OCI-LY3 (cell line): ENCODE measurements at regions not wholly inside any gene's neighbourhood (a gene's known extent, or its start where the extent isn't known, plus 50 kb on each side); places are given as distances from the start of the nearest gene placed in this dataset.

Experiments used
- H2AFZ ChIP-seq: fragments of 200-600, 300-600 bp; shearing (Covaris generic); 2 replicates; pipeline ENCODE4 v1.6.0; 2014; ENCODE audit warnings: antibody characterized with exemption, low read depth, low read length
- H3K27ac ChIP-seq: fragments of 200-600, 300-600 bp; sonication (generic); 2 replicates; pipeline ENCODE4 v1.5.1; 2014; ENCODE audit warnings: mild to moderate bottlenecking, low read length, moderate library complexity, mixed read lengths
- H3K27me3 ChIP-seq: fragments of 200-600, 300-600 bp; sonication (generic); 2 replicates; pipeline ENCODE4 v1.6.1; 2014; ENCODE audit warnings: low read depth, low read length, mixed read lengths
- H3K36me3 ChIP-seq: fragments of 200-600, 300-600 bp; sonication (generic); replicated peaks from 2 replicates; pipeline ENCODE3; 2014; ENCODE audit warnings: low read depth, low read length, mixed read lengths
- H3K4me1 ChIP-seq: fragments of 300-600, 200-600 bp; sonication (generic); 2 replicates; pipeline ENCODE4 v1.6.1; 2014; ENCODE audit warnings: low read length, mixed read lengths
- H3K4me2 ChIP-seq: fragments of 200-600, 300-600 bp; sonication (generic); 2 replicates; pipeline ENCODE4 v1.6.1; 2014; ENCODE audit warnings: low read length, mixed read lengths
- H3K4me3 ChIP-seq: fragments of 300-600, 200-600 bp; sonication (generic); 2 replicates; pipeline ENCODE4 v1.5.1; 2014; ENCODE audit warnings: antibody characterized with exemption, mild to moderate bottlenecking, low read length, moderate library complexity
- H3K79me2 ChIP-seq: fragments of 300-600, 200-600 bp; shearing (Covaris generic); 2 replicates; pipeline ENCODE4 v1.6.1; 2014; ENCODE audit warnings: mild to moderate bottlenecking, low read length, mixed read lengths
- H3K9ac ChIP-seq: fragments of 300-600, 200-600 bp; shearing (Covaris generic); 2 replicates; pipeline ENCODE4 v1.6.0; 2014; ENCODE audit warnings: mild to moderate bottlenecking, low read length, moderate library complexity
- H3K9me3 ChIP-seq: fragments of 200-600, 300-600 bp; shearing (Covaris generic); 2 replicates; pipeline ENCODE4 v1.6.1; 2014; ENCODE audit warnings: low read length, mixed read lengths; ENCODE audit not compliant: insufficient read depth
- H4K20me1 ChIP-seq: fragments of 200-600, 300-600 bp; sonication (generic); 2 replicates; pipeline ENCODE4 v1.6.1; 2016; ENCODE audit warnings: low read length, mixed read lengths; ENCODE audit not compliant: insufficient read depth
- EZH2phosphoT487 ChIP-seq: fragments of 200-600 bp; shearing (Covaris generic); IDR thresholded peaks from 2 replicates; pipeline ENCODE4 v1.6.1; 2018; ENCODE audit warnings: antibody characterized with exemption, mixed run types, low read depth
- TF ChIP-seq, protein P1 (sequence below): fragments of 200-600, 300-600 bp; sonication (generic); IDR thresholded peaks from 2 replicates; pipeline ENCODE4 v1.5.1; 2014; ENCODE audit warnings: antibody characterized with exemption, low read length, low read depth

DNA sequence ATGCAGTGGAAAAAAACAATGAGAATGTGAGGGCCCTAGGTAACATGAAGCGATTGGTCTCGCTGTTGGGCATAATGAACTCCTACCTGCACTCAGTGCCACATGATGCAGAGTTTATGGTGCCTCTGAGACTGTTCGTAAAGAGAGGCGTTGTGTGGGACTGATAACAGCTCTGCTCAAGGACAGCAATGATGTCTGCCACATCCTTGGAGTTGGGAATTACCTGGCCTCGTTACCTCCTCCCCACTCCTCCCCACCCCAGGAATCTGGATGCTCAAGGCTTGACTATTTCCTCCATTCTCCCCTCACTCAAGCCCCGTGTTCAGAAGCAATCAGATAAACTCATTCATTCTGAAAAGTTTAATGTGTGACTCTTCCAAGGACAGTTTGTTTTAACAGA lies 148.0 kb upstream of the JADE1 start:
- Histone ChIP-seq H3K27me3 (0 out of 2 replicates have a peak, but pooled peaks cover 3% of the 10 kb centered on the region), H3K4me3 (no peak overlapping the region), H3K9ac (no peak overlapping the region), H3K27ac (no peak overlapping the region), H3K4me1 (peaks cover 9% of the 10 kb centered on the region), H3K36me3 (no peaks in the 10 kb centered on the region), H3K4me2 (no peak overlapping the region), H4K20me1 (no peaks in the 10 kb centered on the region), H3K79me2 (no peaks in the 10 kb centered on the region), H3K9me3 (no peaks in the 10 kb centered on the region), H2AFZ (no peak overlapping the region)
- TF ChIP-seq, protein P1, sequence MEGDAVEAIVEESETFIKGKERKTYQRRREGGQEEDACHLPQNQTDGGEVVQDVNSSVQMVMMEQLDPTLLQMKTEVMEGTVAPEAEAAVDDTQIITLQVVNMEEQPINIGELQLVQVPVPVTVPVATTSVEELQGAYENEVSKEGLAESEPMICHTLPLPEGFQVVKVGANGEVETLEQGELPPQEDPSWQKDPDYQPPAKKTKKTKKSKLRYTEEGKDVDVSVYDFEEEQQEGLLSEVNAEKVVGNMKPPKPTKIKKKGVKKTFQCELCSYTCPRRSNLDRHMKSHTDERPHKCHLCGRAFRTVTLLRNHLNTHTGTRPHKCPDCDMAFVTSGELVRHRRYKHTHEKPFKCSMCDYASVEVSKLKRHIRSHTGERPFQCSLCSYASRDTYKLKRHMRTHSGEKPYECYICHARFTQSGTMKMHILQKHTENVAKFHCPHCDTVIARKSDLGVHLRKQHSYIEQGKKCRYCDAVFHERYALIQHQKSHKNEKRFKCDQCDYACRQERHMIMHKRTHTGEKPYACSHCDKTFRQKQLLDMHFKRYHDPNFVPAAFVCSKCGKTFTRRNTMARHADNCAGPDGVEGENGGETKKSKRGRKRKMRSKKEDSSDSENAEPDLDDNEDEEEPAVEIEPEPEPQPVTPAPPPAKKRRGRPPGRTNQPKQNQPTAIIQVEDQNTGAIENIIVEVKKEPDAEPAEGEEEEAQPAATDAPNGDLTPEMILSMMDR = no peak
- no peak for TF ChIP-seq EZH2phosphoT487

DNA sequence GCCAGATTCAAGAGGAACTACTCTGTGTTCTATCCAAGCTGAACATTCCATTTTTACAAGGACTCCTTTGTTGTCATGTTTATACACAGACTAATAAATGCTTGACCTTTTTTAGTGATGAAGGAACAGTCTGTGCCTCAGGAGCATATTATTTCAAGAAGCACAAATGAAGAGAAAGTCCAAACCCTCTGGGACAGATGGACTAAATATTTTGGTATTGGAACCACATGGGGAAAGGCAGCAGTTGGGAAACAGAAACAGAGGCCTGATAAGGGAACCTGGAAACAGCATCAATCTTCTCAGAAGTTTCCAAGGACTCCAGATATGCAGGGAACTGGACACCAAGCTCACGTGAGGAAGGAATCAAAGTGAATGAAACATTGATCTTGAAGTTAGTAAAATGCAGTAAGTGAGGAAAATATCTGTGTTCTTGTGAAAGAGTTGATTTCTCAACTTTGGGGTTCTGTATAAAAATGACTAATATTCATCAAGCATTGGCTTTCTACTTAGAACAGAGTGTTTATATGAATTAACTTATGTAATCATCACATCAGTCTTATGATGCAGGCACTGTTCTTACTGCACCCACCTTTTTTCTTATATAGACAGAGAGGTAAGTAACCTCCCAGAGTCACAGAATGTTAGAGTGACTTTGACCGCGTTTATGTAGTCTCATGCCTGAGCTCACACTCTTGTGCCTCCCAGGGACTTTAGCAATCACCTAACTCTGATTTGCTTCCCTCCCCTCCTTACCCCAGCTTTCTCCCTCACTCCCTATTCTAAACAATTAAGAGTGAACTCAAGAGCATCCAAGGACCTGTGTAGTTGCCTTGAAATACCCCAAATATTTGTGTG lies 148.9 kb upstream of the JADE1 start:
- no peak overlapping the region for H3K4me2 ChIP-seq

DNA sequence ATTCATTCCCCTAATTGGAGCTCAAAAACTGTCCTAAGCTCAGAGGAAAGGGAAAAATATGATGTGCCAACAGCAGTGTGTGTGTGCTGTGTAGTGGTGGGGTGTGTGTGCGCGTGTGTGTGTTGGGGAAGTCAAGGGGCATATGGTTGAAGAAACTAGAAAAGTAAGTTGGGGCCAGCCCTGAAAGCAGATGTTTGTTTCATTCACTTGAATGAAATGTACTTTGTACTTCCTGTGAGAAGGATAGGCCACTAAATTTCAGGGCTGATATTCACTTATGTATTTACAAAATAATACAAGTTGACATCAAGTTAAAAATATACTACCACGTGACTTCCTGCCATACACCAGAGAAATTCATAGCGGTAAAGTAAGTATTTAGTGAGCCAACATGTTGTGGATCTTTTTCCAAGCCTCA lies 151.3 kb upstream of the JADE1 start:
- no peak overlapping the region for H3K4me3 ChIP-seq
- H3K4me2 ChIP-seq = no peak overlapping the region

More for the DNA sequence above, 148.9 kb upstream of the JADE1 start:
- no peak overlapping the region for H3K9ac ChIP-seq
- H3K4me1 ChIP-seq = peaks cover 9% of the 10 kb centered on the region
- TF ChIP-seq, protein P1 = no peak
- TF ChIP-seq EZH2phosphoT487 = no peak
- H3K9me3 ChIP-seq = no peaks in the 10 kb centered on the region
- H4K20me1 ChIP-seq = no peaks in the 10 kb centered on the region
- no peaks in the 10 kb centered on the region for H3K79me2 ChIP-seq
- no peak overlapping the region for H3K27ac ChIP-seq
- H3K36me3 ChIP-seq = no peaks in the 10 kb centered on the region
- no peak overlapping the region for H3K4me3 ChIP-seq
- 0 out of 2 replicates have a peak, but pooled peaks cover 3% of the 10 kb centered on the region for H3K27me3 ChIP-seq
- H2AFZ ChIP-seq = no peak overlapping the region

DNA sequence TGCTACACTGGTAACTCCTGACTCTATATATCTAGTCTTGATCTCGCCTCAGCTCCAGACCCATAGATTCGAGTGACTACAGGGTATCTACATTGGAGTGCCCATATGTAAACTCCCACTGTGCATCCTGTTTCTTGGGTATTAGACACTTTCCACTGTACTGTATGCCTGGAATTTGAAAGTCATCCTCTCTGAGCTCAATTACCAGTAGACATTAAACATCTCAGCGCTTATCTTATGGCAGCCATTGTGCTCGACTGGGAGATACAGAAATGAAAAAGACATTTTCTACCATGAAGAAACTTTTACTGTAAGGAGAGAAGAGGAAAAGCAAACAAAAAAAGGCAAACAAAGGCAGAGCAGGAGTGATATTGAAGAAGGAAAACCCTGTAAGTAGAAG lies 151.9 kb upstream of the JADE1 start:
- Histone ChIP-seq H3K9me3 (no peaks in the 10 kb centered on the region), H3K27ac (no peak overlapping the region), H2AFZ (no peak overlapping the region), H4K20me1 (no peaks in the 10 kb centered on the region), H3K4me2 (no peak overlapping the region), H3K27me3 (0 out of 2 replicates have a peak, but pooled peaks cover 3% of the 10 kb centered on the region), H3K4me3 (no peak overlapping the region), H3K36me3 (no peaks in the 10 kb centered on the region), H3K4me1 (no peaks in the 10 kb centered on the region), H3K79me2 (no peaks in the 10 kb centered on the region), H3K9ac (no peak overlapping the region)
- TF ChIP-seq, protein P1 = no peak
- TF ChIP-seq EZH2phosphoT487 = no peak

More for the DNA sequence above, 151.3 kb upstream of the JADE1 start:
- H3K36me3 ChIP-seq = no peaks in the 10 kb centered on the region
- no peak overlapping the region for H3K27ac ChIP-seq
- H3K9me3 ChIP-seq = no peaks in the 10 kb centered on the region
- no peak overlapping the region for H2AFZ ChIP-seq
- peaks cover 2% of the 10 kb centered on the region for H3K4me1 ChIP-seq
- H3K9ac ChIP-seq = no peak overlapping the region
- H3K79me2 ChIP-seq = no peaks in the 10 kb centered on the region
- H4K20me1 ChIP-seq = no peaks in the 10 kb centered on the region
- 0 out of 2 replicates have a peak, but pooled peaks cover 3% of the 10 kb centered on the region for H3K27me3 ChIP-seq
- no peak for TF ChIP-seq EZH2phosphoT487
- TF ChIP-seq, protein P1 = no peak
